Endodermal cell (in vitro differentiated cells): ENCODE measurements at regions not wholly inside any gene's neighbourhood (a gene's known extent, or its start where the extent isn't known, plus 50 kb on each side); places are given as distances from the start of the nearest gene placed in this dataset.
A peak's percentile ranks its signal among the peaks of the same experiment; 100 is the strongest.
"Not testable (repeated sequence)": the region's sequence is repeated elsewhere in the genome, so short reads cannot be mapped to it uniquely, and the experiment has no call there.

Experiments
- DNase-seq: peaks from one replicate; pipeline ENCODE4 v3.0.0-alpha.2; 2017
- H3K27ac ChIP-seq: 2 replicates; pipeline ENCODE4 v1.5.1; 2013; ENCODE audit warnings: mild to moderate bottlenecking, low read depth, low read length, moderate library complexity
- H3K27me3 ChIP-seq: 2 replicates; pipeline ENCODE4 v1.6.1; 2013; ENCODE audit warnings: mild to moderate bottlenecking, low read length, moderate library complexity; ENCODE audit not compliant: insufficient read depth, control insufficient read depth, poor library complexity, severe bottlenecking
- H3K36me3 ChIP-seq: 2 replicates; pipeline ENCODE4 v1.7.0; 2013; ENCODE audit warnings: mild to moderate bottlenecking, low read length, moderate library complexity; ENCODE audit not compliant: control insufficient read depth, insufficient read depth
- H3K4me1 ChIP-seq: one replicate; pipeline ENCODE4 v1.7.0; 2013; ENCODE audit warnings: low read length; ENCODE audit not compliant: control insufficient read depth, insufficient read depth
- H3K4me3 ChIP-seq: 2 replicates; pipeline ENCODE4 v1.5.1; 2013; ENCODE audit warnings: mild to moderate bottlenecking, low read length, moderate library complexity
- H3K9ac ChIP-seq: 2 replicates; pipeline ENCODE4 v1.6.1; 2013; ENCODE audit warnings: mild to moderate bottlenecking, low read length, moderate library complexity; ENCODE audit not compliant: poor library complexity, severe bottlenecking; ENCODE audit errors: extremely low read depth
- H3K9me3 ChIP-seq: 2 replicates; pipeline ENCODE4 v1.6.1; 2013; ENCODE audit warnings: mild to moderate bottlenecking, low read length, moderate library complexity; ENCODE audit not compliant: control insufficient read depth
- H3K27ac Mint-ChIP-seq: 2 replicates; pipeline ENCODE4 v1.8.0; 2020; ENCODE audit warnings: mixed read lengths
- H3K27me3 Mint-ChIP-seq: 2 replicates; pipeline ENCODE4 v1.8.0; 2021; ENCODE audit warnings: mild to moderate bottlenecking, mixed read lengths; ENCODE audit not compliant: insufficient read depth
- H3K36me3 Mint-ChIP-seq: 2 replicates; pipeline ENCODE4 v1.8.0; 2020; ENCODE audit warnings: low read depth, mixed read lengths
- H3K4me1 Mint-ChIP-seq: 2 replicates; pipeline ENCODE4 v1.8.0; 2020; ENCODE audit warnings: mixed read lengths
- H3K4me3 Mint-ChIP-seq: 2 replicates; pipeline ENCODE4 v1.8.0; 2020; ENCODE audit warnings: mild to moderate bottlenecking, moderate library complexity, mixed read lengths
- H3K9me3 Mint-ChIP-seq: 2 replicates; pipeline ENCODE4 v1.8.0; 2020; ENCODE audit warnings: mild to moderate bottlenecking, mixed read lengths
- WGBS, 2 experiments: methylation state at CpG; one replicate each; pipeline versions ENCODE4 v1.1.5 to v1.1.7; 2013; ENCODE audit warnings: missing lambda C conversion rate in 2 of 2, mixed read lengths in 1 of 2; ENCODE audit not compliant: insufficient coverage in 1 of 2, insufficient read length in 1 of 2; 5-methylcytosine and 5-hydroxymethylcytosine counted together
- TF ChIP-seq, protein P1 (sequence below): fragments of 200-600 bp; sonication (generic); conservative IDR thresholded peaks from 2 replicates; pipeline ENCODE4 v1.5.0; 2021; ENCODE audit warnings: antibody characterized with exemption, mild to moderate bottlenecking

DNA sequence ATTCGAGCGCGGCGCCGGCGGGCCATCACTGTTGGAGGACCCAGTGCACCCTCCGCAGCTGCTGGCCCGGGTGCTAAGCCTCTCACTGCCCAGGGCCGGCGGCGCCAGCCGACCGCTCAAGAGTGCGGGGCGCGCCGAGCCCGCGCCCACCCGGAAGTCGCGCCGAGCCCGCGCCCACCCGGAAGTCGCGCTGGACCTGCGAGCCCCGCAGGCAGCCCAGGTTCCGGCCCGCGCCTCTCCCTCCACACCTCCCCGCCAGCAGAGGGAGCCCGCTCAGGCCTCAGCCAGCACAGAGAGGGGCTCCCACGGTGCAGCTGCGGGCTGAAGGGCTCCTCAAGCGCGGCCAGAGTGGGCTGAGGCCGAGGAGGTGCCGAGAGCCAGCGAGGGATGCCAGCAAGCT, 170.8 kb downstream of the GTF2H2C_2 start:
- not testable (repeated sequence) for DNase-seq, H3K36me3 Mint-ChIP-seq, H3K27ac Mint-ChIP-seq, H3K36me3 ChIP-seq, H3K9me3 ChIP-seq, H3K27me3 ChIP-seq, H3K4me3 ChIP-seq, H3K9me3 Mint-ChIP-seq, H3K9ac ChIP-seq, H3K27me3 Mint-ChIP-seq, H3K4me3 Mint-ChIP-seq, H3K4me1 ChIP-seq, H3K27ac ChIP-seq, H3K4me1 Mint-ChIP-seq
- TF ChIP-seq, protein P1, sequence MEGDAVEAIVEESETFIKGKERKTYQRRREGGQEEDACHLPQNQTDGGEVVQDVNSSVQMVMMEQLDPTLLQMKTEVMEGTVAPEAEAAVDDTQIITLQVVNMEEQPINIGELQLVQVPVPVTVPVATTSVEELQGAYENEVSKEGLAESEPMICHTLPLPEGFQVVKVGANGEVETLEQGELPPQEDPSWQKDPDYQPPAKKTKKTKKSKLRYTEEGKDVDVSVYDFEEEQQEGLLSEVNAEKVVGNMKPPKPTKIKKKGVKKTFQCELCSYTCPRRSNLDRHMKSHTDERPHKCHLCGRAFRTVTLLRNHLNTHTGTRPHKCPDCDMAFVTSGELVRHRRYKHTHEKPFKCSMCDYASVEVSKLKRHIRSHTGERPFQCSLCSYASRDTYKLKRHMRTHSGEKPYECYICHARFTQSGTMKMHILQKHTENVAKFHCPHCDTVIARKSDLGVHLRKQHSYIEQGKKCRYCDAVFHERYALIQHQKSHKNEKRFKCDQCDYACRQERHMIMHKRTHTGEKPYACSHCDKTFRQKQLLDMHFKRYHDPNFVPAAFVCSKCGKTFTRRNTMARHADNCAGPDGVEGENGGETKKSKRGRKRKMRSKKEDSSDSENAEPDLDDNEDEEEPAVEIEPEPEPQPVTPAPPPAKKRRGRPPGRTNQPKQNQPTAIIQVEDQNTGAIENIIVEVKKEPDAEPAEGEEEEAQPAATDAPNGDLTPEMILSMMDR, result peak; percentile 37
- no CpG with 5 or more reads among the region's 42 CpGs for WGBS, 2 experiments
